GM23248 (cell line): ENCODE measurements at regions not wholly inside any gene's neighbourhood (a gene's known extent, or its start where the extent isn't known, plus 50 kb on each side); places are given as distances from the start of the nearest gene placed in this dataset.

ENCODE experiments used
- DNase-seq: peaks from one replicate; pipeline ENCODE4 v3.0.0-alpha.2; 2015
- H2AFZ ChIP-seq: fragments of 200-600 bp; sonication (generic); 2 replicates; pipeline ENCODE4 v1.6.1; 2016; ENCODE audit warnings: antibody characterized with exemption
- H3F3A ChIP-seq: fragments of 200-600 bp; sonication (generic); 2 replicates; pipeline ENCODE4 v1.6.1; 2016; ENCODE audit warnings: mild to moderate bottlenecking, antibody characterized with exemption, mixed run types; ENCODE audit not compliant: insufficient read depth
- H3K27ac ChIP-seq: fragments of 200-600 bp; sonication (generic); 2 replicates; pipeline ENCODE4 v1.5.1; 2016; ENCODE audit warnings: mild to moderate bottlenecking
- H3K27me3 ChIP-seq: fragments of 200-600 bp; sonication (generic); replicated peaks from 2 replicates; pipeline ENCODE4 v1.6.1; 2016; ENCODE audit warnings: mild to moderate bottlenecking; ENCODE audit not compliant: insufficient read depth
- H3K36me3 ChIP-seq: fragments of 200-600 bp; sonication (generic); 2 replicates; pipeline ENCODE4 v1.6.1; 2016; ENCODE audit warnings: low read depth, mild to moderate bottlenecking
- H3K4me1 ChIP-seq: fragments of 200-600 bp; sonication (generic); 2 replicates; pipeline ENCODE4 v1.6.1; 2016; ENCODE audit warnings: mild to moderate bottlenecking; ENCODE audit not compliant: insufficient read depth
- H3K4me2 ChIP-seq: fragments of 200-600 bp; sonication (generic); one replicate; pipeline ENCODE4 v1.6.1; 2016; ENCODE audit warnings: mild to moderate bottlenecking; ENCODE audit not compliant: unreplicated experiment
- H3K4me3 ChIP-seq: fragments of 200-600 bp; sonication (generic); 2 replicates; pipeline ENCODE4 v1.5.1; 2016; ENCODE audit warnings: mild to moderate bottlenecking
- H3K79me2 ChIP-seq: fragments of 200-600 bp; sonication (generic); 2 replicates; pipeline ENCODE4 v1.6.1; 2016; ENCODE audit warnings: mild to moderate bottlenecking; ENCODE audit not compliant: insufficient read depth
- H3K9ac ChIP-seq: fragments of 200-600 bp; sonication (generic); 2 replicates; pipeline ENCODE4 v1.6.1; 2016; ENCODE audit warnings: mild to moderate bottlenecking
- H3K9me2 ChIP-seq: fragments of 200-600 bp; sonication (generic); 2 replicates; pipeline ENCODE4 v1.6.1; 2016; ENCODE audit warnings: mixed run types, mild to moderate bottlenecking, moderate library complexity; ENCODE audit not compliant: insufficient read depth
- H3K9me3 ChIP-seq: fragments of 200-600 bp; sonication (generic); one replicate; pipeline ENCODE4 v1.6.1; 2017; ENCODE audit warnings: low read depth
- H4K20me1 ChIP-seq: fragments of 200-600 bp; sonication (generic); 2 replicates; pipeline ENCODE4 v1.6.0; 2016; ENCODE audit not compliant: insufficient read depth
- EZH2 ChIP-seq: fragments of 200-600 bp; sonication (generic); IDR thresholded peaks from 2 replicates; pipeline ENCODE4 v1.6.1; 2018; ENCODE audit warnings: antibody characterized with exemption, mild to moderate bottlenecking; ENCODE audit not compliant: insufficient read depth, poor library complexity, severe bottlenecking
- EZH2phosphoT487 ChIP-seq: fragments of 200-600 bp; sonication (generic); IDR thresholded peaks from 2 replicates; pipeline ENCODE4 v1.6.1; 2018; ENCODE audit warnings: antibody characterized with exemption, moderate library complexity, mild to moderate bottlenecking, low read depth; ENCODE audit not compliant: insufficient read depth
- WGBS, 2 experiments: methylation state at CpG; one replicate each; pipeline ENCODE4 v1.1.6; 2015 to 2017; ENCODE audit warnings: low lambda C conversion rate in 2 of 2, low coverage in 1 of 2; ENCODE audit errors: missing lambda C conversion rate in 2 of 2; 5-methylcytosine and 5-hydroxymethylcytosine counted together
- in situ Hi-C: fragments of 300-500 bp; cut with MboI; formaldehyde crosslinking; loops from 2 replicates; pipeline ENCODE4 v1.15.0; 2020

DNA sequence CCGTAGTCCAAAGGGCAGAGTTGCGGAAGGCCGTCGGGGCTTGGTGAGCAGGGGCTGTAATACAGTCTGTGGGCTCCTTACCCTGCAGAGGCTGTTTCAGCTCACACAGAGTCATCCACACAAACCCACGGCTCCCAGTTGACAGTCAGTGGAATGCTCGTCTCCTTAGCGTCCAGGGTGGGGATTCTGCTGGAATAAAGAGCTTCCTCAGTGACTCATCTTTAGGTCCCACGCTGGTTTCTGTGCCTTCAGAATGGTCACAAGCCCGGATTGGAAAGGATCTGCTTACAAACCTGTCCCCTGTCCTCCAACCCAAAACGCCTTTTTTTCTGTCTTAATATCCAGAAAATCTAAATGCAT lies 201.3 kb upstream of the TPM1 start:
- H3K9me3 ChIP-seq, result no peaks in the 10 kb centered on the region
- no peaks in the 10 kb centered on the region for H3K79me2 ChIP-seq
- peaks cover 13% of the 10 kb centered on the region; the same call in 1 of the 2 replicates for H3K36me3 ChIP-seq
- in situ Hi-C loops, result no loop called here
- peaks cover 18% of the 10 kb centered on the region for H3K4me1 ChIP-seq
- H2AFZ ChIP-seq, result no peak overlapping the region
- H3K27me3 ChIP-seq, result no peaks in the 10 kb centered on the region
- H3K27ac ChIP-seq, result no peak overlapping the region
- H3K9ac ChIP-seq, result no peak overlapping the region
- TF ChIP-seq EZH2phosphoT487, result no peak
- no peak for TF ChIP-seq EZH2
- 73 to 81% methylated on average over 10 of the region's 10 CpGs for WGBS, 2 experiments
- peak; percentile 40 for DNase-seq
- no peak overlapping the region for H3K4me2 ChIP-seq
- H4K20me1 ChIP-seq, result no peaks in the 10 kb centered on the region
- H3F3A ChIP-seq, result no peaks in the 10 kb centered on the region
- H3K4me3 ChIP-seq, result no peak overlapping the region
- no peaks in the 10 kb centered on the region for H3K9me2 ChIP-seq

- H3K9me3 ChIP-seq, result no peaks in the 10 kb centered on the region
- peaks cover 18% of the 10 kb centered on the region for H3K4me1 ChIP-seq
- no peaks in the 10 kb centered on the region for H3K79me2 ChIP-seq
- H3K36me3 ChIP-seq, result peaks cover 9% of the 10 kb centered on the region; the same call in 1 of the 2 replicates
- no peaks in the 10 kb centered on the region for H4K20me1 ChIP-seq
- TF ChIP-seq EZH2phosphoT487 (no peak), EZH2 (no peak)
- H3F3A ChIP-seq, result no peaks in the 10 kb centered on the region
- no peaks in the 10 kb centered on the region for H3K27me3 ChIP-seq
- WGBS, 2 experiments, result 97 to 99% methylated on average over 10 of the region's 10 CpGs
- no peak overlapping the region for H3K4me2 ChIP-seq
- H3K4me3 ChIP-seq, result no peak overlapping the region
- no peak for DNase-seq
- H3K9ac ChIP-seq, result no peak overlapping the region
- in situ Hi-C loops, result no loop called here
- no peak overlapping the region for H3K27ac ChIP-seq
- no peak overlapping the region for H2AFZ ChIP-seq
- H3K9me2 ChIP-seq, result no peaks in the 10 kb centered on the region
These were observed 200.5 kb upstream of the TPM1 start for GRCh38 chr15:62841891-62842559.

DNA sequence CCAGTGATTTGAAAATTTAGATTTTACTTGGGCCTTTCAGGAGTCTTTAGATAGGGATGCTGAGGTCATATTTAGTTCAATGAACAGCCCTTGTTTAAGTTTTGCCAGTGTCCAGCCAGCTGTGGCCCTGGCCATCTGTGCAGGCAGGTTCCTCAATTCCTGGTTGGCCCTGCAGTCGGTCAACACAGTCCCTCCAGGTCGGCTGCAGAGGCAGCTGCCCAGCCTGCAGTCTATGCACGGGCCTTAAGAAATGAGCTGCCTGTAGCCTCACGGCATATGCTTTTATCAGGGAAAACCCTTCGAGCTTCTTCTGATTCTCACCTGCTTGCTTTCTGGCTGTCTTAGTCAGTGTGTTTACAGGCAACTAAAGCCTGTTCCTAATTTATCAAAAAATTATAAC lies 199.2 kb upstream of the TPM1 start:
- Histone ChIP-seq H3K9me2 (no peaks in the 10 kb centered on the region), H3K79me2 (no peaks in the 10 kb centered on the region), H3F3A (no peaks in the 10 kb centered on the region), H3K27me3 (no peaks in the 10 kb centered on the region), H3K27ac (no peak overlapping the region), H3K36me3 (peaks cover 4% of the 10 kb centered on the region; the same call in 1 of the 2 replicates), H3K9me3 (no peaks in the 10 kb centered on the region), H2AFZ (no peak overlapping the region), H3K4me3 (no peak overlapping the region), H3K4me2 (no peak overlapping the region), H4K20me1 (no peaks in the 10 kb centered on the region), H3K4me1 (peaks cover 21% of the 10 kb centered on the region), H3K9ac (no peak overlapping the region)
- in situ Hi-C loops, result no loop called here
- no peak for TF ChIP-seq EZH2phosphoT487
- no peak for TF ChIP-seq EZH2
- no peak for DNase-seq
- WGBS, 2 experiments, result 98 to 100% methylated on average over 5 of the region's 5 CpGs

GRCh38 chr15:62844564-62845240 lies 197.8 kb upstream of the TPM1 start:
- H3K4me1 ChIP-seq, result peaks cover 34% of the 10 kb centered on the region
- no peak overlapping the region for H3K27ac ChIP-seq
- H3K9ac ChIP-seq, result no peak overlapping the region
- no peaks in the 10 kb centered on the region for H3K79me2 ChIP-seq
- peaks cover 2% of the 10 kb centered on the region; the same call in 1 of the 2 replicates for H3F3A ChIP-seq
- 79 to 85% methylated on average over 10 of the region's 10 CpGs for WGBS, 2 experiments
- no peaks in the 10 kb centered on the region for H4K20me1 ChIP-seq
- H3K9me2 ChIP-seq, result no peaks in the 10 kb centered on the region
- DNase-seq, result no peak
- H3K4me2 ChIP-seq, result no peak overlapping the region
- no peak overlapping the region for H2AFZ ChIP-seq
- no peaks in the 10 kb centered on the region for H3K27me3 ChIP-seq
- in situ Hi-C loops, result no loop called here
- no peaks in the 10 kb centered on the region for H3K9me3 ChIP-seq
- H3K36me3 ChIP-seq, result peaks cover 4% of the 10 kb centered on the region; the same call in 1 of the 2 replicates
- no peak overlapping the region for H3K4me3 ChIP-seq
- TF ChIP-seq EZH2phosphoT487 (no peak), EZH2 (no peak)
